GM12875 (cell line): ENCODE measurements at regions not wholly inside any gene's neighbourhood (a gene's known extent, or its start where the extent isn't known, plus 50 kb on each side); places are given as distances from the start of the nearest gene placed in this dataset.
"Not testable (repeated sequence)": the region's sequence is repeated elsewhere in the genome, so short reads cannot be mapped to it uniquely, and the experiment has no call there.

Experiments used
- H3K4me3 ChIP-seq: one replicate; pipeline ENCODE4 v1.5.1; 2011; ENCODE audit warnings: low read depth, low read length, control low read depth
- TF ChIP-seq, protein P1 (sequence below): IDR thresholded peaks from 2 replicates; pipeline ENCODE4 v1.5.1; 2011; ENCODE audit warnings: low read depth, mild to moderate bottlenecking, control low read depth, inconsistent platforms, low read length, moderate library complexity, borderline replicate concordance; ENCODE audit not compliant: insufficient read depth

DNA sequence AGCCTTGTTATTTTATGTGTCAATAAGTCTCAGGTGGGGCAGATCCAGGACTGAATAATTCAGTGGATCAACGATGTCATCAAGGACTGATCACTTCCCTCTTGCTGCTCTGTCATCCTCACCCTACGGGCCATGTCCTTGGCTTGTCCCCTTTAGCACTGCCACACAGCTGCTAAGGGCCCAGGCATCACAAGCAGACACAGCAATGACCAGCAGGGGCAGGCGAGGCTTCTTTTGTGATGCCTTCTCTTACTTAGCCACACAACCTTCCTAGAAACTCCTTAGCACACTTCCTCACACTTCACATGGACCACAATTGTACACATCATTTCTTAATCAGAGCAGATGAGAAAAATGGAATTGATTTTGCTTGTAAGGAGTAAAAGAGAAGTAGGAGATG, 356.3 kb upstream of the SOX9 start:
- H3K4me3 ChIP-seq: no peak overlapping the region
- TF ChIP-seq, protein P1, sequence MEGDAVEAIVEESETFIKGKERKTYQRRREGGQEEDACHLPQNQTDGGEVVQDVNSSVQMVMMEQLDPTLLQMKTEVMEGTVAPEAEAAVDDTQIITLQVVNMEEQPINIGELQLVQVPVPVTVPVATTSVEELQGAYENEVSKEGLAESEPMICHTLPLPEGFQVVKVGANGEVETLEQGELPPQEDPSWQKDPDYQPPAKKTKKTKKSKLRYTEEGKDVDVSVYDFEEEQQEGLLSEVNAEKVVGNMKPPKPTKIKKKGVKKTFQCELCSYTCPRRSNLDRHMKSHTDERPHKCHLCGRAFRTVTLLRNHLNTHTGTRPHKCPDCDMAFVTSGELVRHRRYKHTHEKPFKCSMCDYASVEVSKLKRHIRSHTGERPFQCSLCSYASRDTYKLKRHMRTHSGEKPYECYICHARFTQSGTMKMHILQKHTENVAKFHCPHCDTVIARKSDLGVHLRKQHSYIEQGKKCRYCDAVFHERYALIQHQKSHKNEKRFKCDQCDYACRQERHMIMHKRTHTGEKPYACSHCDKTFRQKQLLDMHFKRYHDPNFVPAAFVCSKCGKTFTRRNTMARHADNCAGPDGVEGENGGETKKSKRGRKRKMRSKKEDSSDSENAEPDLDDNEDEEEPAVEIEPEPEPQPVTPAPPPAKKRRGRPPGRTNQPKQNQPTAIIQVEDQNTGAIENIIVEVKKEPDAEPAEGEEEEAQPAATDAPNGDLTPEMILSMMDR: peak; percentile 66

DNA sequence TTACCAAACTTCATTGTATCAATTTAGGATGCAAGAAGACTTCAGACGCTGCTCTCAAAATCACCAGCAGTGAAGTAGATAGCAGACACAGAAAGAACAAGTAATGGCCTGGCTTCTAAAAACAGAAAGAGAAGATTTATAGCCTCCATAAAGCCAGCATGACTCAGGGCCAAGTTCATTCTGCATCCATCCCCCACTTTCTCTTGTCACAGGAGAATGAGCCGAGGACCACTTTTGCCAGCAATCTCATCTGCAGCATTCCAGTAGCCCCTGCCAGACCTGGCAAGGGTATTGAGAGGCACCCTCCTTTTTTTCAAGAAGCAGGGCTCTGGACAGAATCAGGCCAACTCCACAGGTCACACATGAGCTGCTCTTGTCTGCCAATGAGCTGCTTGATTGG, 355.4 kb upstream of the SOX9 start:
- H3K4me3 ChIP-seq: no peak overlapping the region
- TF ChIP-seq, protein P1: no peak

DNA sequence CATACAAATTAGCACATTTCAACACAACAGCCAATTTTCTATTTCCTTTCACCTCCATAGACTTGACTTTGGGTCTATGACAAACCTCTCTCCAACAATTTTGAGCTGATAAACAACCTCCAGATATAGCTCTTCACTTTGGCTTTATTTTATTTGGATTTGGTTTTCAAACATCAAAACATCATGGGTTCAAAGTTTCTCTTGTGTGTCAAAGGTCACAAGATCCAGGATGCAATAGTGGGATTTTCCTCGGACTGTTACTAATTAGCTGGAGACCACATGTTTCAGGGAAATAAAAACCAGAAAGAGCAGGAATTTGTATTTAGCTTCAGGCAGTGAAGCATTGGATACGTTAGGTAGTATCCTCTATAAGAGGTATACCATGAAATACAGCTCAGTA, 351.0 kb upstream of the SOX9 start:
- TF ChIP-seq, protein P1: no peak
- no peak overlapping the region for H3K4me3 ChIP-seq

DNA sequence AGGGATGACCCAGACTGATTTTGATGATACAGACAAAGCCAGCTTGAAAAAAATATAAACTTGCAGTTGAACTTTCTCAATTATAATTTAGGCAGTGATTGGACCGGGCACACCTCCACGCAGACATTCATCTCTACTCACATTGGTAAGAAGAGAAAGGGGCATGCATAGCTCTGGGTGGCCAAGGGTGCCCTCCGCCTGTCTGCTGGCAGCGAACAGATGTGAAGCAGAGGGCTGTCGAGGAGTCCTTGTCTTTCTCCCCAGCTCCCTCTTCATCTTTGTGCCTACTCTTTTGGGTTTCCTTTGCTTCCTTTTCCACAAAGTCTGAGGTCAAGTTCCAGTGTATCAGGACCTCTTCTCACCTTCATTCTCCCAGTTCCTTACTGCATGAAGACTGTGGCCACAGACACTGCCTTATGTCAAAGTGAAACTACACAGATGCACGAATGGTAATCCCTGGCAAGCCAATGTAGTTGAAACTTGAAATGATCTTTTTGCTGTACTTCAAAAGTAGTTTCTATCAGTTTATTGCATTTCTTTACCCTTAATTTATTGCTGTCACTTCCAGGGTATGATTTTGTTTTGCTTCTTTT, 343.7 kb upstream of the SOX9 start:
- TF ChIP-seq, protein P1: no peak
- H3K4me3 ChIP-seq: no peak overlapping the region

DNA sequence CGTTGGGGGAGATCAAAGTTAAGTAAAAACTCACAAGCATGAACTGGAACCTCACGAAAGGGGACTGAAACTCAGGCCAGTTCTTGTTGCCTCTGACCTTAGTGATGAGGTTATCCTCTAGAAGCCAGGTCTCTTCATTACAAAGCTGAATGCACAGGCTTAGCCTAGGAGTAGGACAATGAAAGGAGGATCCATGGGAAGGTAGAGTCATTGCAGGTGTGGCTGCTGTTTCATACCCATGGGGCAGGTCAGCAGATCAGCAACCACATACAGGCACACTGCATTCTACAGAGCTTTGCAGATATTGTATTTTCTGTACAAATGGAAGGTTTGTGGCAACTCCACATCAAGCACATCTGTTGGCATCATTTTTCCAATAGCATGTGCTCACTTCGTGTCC, 341.3 kb upstream of the SOX9 start:
- no peak overlapping the region for H3K4me3 ChIP-seq
- TF ChIP-seq, protein P1: no peak

DNA sequence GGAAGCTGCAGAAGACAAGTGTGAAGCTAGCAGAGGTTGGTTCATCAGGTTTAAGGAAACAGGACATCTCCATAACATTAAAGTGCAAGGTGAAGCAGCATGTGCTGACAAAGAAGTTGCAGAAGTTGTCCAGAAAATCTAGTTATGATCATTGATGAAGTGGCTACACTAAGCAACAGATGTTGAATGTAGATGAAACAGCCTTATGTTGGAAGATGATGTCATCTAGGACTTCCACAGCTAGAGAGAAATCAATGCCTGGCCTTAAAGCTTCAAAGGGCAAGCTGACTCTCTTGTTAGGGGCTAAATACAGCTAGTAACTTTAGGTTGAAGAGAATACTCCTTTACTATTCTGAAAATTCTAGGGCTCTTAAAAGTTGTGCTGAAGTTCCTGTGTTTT, 340.2 kb upstream of the SOX9 start:
- no peak overlapping the region for H3K4me3 ChIP-seq
- TF ChIP-seq, protein P1: no peak

DNA sequence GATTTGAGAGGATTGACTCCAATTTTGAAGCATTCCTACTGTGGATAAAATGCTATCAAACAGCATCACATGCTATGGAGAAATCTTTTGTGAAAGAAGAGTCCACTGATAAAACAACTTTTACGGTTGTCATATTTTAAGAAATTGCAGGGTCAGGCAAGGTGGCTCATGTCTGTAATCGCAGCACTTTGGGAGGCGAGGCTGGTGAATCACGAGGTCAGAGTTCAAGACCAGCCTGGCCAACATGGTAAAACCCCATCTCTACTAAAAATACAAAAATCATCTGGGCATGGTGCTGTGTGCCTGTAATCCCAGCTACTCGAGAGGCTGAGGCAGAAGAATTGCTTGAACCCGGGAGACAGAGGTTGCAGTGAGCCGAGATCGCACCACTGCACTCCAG, 338.8 kb upstream of the SOX9 start:
- not testable (repeated sequence) for H3K4me3 ChIP-seq

DNA sequence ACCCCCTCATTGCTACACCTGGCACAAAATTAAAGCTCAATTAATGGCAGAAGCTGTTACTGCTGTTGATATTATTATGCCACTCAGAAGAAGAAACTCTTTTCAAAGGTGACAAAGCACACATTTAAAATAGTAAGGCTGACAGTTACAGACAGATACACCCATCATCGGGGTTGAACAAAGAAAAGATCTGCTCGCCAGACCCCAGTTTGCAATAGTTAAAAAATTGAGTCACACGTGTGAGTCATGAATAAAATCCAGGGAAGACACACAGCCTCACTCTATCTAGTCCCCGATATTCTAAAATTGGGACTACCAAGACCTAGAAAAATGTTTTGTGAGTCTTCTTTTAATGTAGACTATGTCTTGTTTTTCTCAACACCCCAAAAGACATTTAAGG, 330.0 kb upstream of the SOX9 start:
- H3K4me3 ChIP-seq: no peak overlapping the region
- TF ChIP-seq, protein P1: no peak
